ENCODE measurements at regions not wholly inside any gene's neighbourhood (a gene's known extent, or its start where the extent isn't known, plus 50 kb on each side); places are given as distances from the start of the nearest gene placed in this dataset.

DNA sequence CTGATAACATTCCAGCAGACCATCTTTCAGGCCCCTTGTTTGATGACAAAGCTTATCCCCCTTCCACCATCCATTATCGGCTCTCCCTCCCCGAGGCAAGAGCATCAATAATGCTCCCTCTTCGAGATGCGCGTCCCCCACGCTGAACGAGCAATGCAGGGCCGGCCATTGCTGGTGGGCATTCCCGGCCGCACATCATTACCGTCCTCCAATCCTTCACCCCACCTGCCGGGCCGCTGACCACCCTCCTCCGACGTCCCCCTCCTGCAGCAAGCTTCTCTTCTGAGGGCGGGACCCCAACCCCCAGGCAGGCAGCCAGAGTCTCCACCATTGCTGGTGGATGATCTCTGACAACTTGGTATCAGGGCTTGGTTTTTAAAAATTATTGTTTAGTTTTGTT, 208.6 kb downstream of the SMAD2 start:
- H3K27me3 ChIP-seq (ENCODE audit: low read length) = no peaks in the 10 kb centered on the region
- H3K9ac ChIP-seq (ENCODE audit: low read length) = no peak overlapping the region
- no peaks in the 10 kb centered on the region for H3K36me3 ChIP-seq (ENCODE audit: low read length)
- no peak overlapping the region for H3K4me2 ChIP-seq (ENCODE audit: low read depth, low read length, poor library complexity, severe bottlenecking)
- H2AFZ ChIP-seq (ENCODE audit: low read depth, low read length, severe bottlenecking) = no peak overlapping the region
- H3K9me2 ChIP-seq (replicated peaks; ENCODE audit: insufficient read depth, low read length) = no peaks in the 10 kb centered on the region
- TF ChIP-seq EZH2phosphoT487 (conservative IDR thresholded peaks at IDR 0.05; ENCODE audit: low read length) = no peak
- TF ChIP-seq, protein P1, sequence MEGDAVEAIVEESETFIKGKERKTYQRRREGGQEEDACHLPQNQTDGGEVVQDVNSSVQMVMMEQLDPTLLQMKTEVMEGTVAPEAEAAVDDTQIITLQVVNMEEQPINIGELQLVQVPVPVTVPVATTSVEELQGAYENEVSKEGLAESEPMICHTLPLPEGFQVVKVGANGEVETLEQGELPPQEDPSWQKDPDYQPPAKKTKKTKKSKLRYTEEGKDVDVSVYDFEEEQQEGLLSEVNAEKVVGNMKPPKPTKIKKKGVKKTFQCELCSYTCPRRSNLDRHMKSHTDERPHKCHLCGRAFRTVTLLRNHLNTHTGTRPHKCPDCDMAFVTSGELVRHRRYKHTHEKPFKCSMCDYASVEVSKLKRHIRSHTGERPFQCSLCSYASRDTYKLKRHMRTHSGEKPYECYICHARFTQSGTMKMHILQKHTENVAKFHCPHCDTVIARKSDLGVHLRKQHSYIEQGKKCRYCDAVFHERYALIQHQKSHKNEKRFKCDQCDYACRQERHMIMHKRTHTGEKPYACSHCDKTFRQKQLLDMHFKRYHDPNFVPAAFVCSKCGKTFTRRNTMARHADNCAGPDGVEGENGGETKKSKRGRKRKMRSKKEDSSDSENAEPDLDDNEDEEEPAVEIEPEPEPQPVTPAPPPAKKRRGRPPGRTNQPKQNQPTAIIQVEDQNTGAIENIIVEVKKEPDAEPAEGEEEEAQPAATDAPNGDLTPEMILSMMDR (IDR thresholded peaks at IDR 0.05; ENCODE audit: insufficient read depth, low read length, poor library complexity, severe bottlenecking) = no peak
- no peak overlapping the region for H3K4me3 ChIP-seq (ENCODE audit: insufficient read depth, low read length, poor library complexity, severe bottlenecking)
- no peaks in the 10 kb centered on the region for H4K20me1 ChIP-seq (ENCODE audit: low read depth, low read length)
- H3K79me2 ChIP-seq (ENCODE audit: insufficient read depth, low read length) = no peaks in the 10 kb centered on the region
- H3K9me3 ChIP-seq (ENCODE audit: insufficient read depth, low read length) = no peaks in the 10 kb centered on the region
- no peak overlapping the region for H3K27ac ChIP-seq (ENCODE audit: low read depth, low read length)
- no peaks in the 10 kb centered on the region for H3F3A ChIP-seq (ENCODE audit: insufficient read depth)

DNA sequence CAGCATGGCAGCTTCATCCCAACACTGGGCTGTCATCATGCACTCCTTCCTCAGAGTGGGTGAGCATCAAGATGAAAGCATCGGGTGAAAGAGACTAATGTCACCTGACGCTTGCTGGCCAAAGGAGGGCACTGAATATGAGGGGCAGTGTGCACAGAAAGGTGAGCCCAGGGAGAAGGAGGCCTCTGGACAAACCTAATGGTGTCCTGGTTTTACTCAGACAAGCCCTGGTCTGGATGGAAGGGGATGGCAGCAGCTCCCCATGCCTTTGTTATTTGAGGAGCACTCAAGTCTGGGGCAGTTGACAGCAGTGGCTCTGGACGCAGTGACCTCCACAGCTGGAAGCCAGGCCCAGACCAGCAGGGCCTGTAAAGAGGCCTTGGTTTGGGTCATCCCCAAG, 209.7 kb downstream of the SMAD2 start:
- Histone ChIP-seq H3K9ac (ENCODE audit: low read length) (no peak overlapping the region), H2AFZ (ENCODE audit: low read depth, low read length, severe bottlenecking) (no peak overlapping the region), H3K9me2 (replicated peaks; ENCODE audit: insufficient read depth, low read length) (no peaks in the 10 kb centered on the region), H3F3A (ENCODE audit: insufficient read depth) (no peaks in the 10 kb centered on the region), H4K20me1 (ENCODE audit: low read depth, low read length) (no peaks in the 10 kb centered on the region), H3K79me2 (ENCODE audit: insufficient read depth, low read length) (no peaks in the 10 kb centered on the region), H3K4me2 (ENCODE audit: low read depth, low read length, poor library complexity, severe bottlenecking) (no peak overlapping the region), H3K9me3 (ENCODE audit: insufficient read depth, low read length) (no peaks in the 10 kb centered on the region), H3K4me3 (ENCODE audit: insufficient read depth, low read length, poor library complexity, severe bottlenecking) (no peak overlapping the region), H3K36me3 (ENCODE audit: low read length) (no peaks in the 10 kb centered on the region), H3K27me3 (ENCODE audit: low read length) (no peaks in the 10 kb centered on the region), H3K27ac (ENCODE audit: low read depth, low read length) (no peak overlapping the region)
- TF ChIP-seq, protein P1 (IDR thresholded peaks at IDR 0.05; ENCODE audit: insufficient read depth, low read length, poor library complexity, severe bottlenecking) = no peak
- TF ChIP-seq EZH2phosphoT487 (conservative IDR thresholded peaks at IDR 0.05; ENCODE audit: low read length) = no peak

DNA sequence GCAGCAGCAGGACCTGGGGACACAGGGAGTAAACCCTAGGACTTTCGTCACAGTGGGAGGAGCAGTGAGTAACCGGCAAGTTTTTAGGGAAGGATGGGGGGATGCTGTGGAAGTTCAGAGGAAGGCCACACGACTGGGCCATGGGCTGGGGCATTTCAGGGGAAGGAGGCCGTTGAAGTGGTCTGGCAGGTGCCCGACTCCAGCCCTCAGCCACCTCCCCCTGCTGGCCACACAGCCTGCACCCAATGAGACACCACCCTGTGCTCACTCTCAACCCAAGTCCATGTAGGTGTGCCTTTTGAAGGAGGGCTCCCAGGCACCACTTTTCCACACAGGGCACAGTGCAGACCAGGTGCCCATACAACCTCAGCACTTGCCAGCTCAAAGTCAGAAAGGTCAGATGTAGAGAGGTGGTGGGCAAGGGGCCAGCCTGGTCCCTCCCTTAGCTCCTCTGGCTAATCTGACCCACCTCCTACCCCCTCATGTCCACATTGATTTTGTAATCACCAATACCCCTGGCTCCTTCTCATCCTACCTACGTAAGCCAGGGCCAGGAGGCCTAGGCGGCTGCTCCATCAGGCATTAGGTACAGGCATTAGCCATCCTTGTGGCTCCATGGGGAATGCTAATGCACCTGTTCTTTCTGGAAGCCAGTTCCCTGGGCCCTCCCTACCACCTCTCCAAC, 211.2 kb downstream of the SMAD2 start:
- Histone ChIP-seq H3K36me3 (ENCODE audit: low read length) (no peaks in the 10 kb centered on the region), H2AFZ (ENCODE audit: low read depth, low read length, severe bottlenecking) (no peak overlapping the region), H3K4me3 (ENCODE audit: insufficient read depth, low read length, poor library complexity, severe bottlenecking) (no peak overlapping the region), H3K9me2 (replicated peaks; ENCODE audit: insufficient read depth, low read length) (no peaks in the 10 kb centered on the region), H3K9me3 (ENCODE audit: insufficient read depth, low read length) (no peaks in the 10 kb centered on the region), H3K4me2 (ENCODE audit: low read depth, low read length, poor library complexity, severe bottlenecking) (no peak overlapping the region), H4K20me1 (ENCODE audit: low read depth, low read length) (no peaks in the 10 kb centered on the region), H3K9ac (ENCODE audit: low read length) (no peak overlapping the region), H3K79me2 (ENCODE audit: insufficient read depth, low read length) (no peaks in the 10 kb centered on the region), H3K27ac (ENCODE audit: low read depth, low read length) (no peak overlapping the region), H3F3A (ENCODE audit: insufficient read depth) (no peaks in the 10 kb centered on the region), H3K27me3 (ENCODE audit: low read length) (no peaks in the 10 kb centered on the region)
- no peak for TF ChIP-seq EZH2phosphoT487 (conservative IDR thresholded peaks at IDR 0.05; ENCODE audit: low read length)
- TF ChIP-seq, protein P1 (IDR thresholded peaks at IDR 0.05; ENCODE audit: insufficient read depth, low read length, poor library complexity, severe bottlenecking) = no peak
